Lower leg skin (tissue), 4 donors: ENCODE measurements at regions not wholly inside any gene's neighbourhood (a gene's known extent, or its start where the extent isn't known, plus 50 kb on each side); places are given as distances from the start of the nearest gene placed in this dataset.

Experiments used
- DNase-seq, 2 donors: peaks; one replicate each; pipeline ENCODE4 v3.0.0-alpha.2; 2019; ENCODE audit warnings: low spot score in 2 of 2
- H3K4me3 ChIP-seq: fragments of 200-600 bp; sonication (generic); 2 replicates; pipeline ENCODE4 v1.5.1; 2017; ENCODE audit warnings: mild to moderate bottlenecking, low read depth; ENCODE audit not compliant: poor library complexity, severe bottlenecking
- POLR2A ChIP-seq, 2 donors: fragments of 450-650 bp; IDR thresholded peaks; one replicate each; pipeline ENCODE4 v1.6.1; 2016 to 2017; ENCODE audit warnings: antibody characterized with exemption in 2 of 2, mild to moderate bottlenecking in 1 of 2, moderate library complexity in 1 of 2
- WGBS, 2 donors: methylation state at CpG; one replicate each; pipeline ENCODE4 v1.1.5; 2018; 5-methylcytosine and 5-hydroxymethylcytosine counted together
- intact Hi-C: fragments of 100-400 bp; cut with DNase I; formaldehyde crosslinking; loops from one replicate; pipeline ENCODE4 v1.15.0; 2023; ENCODE audit warnings: low total_unique reads
- TF ChIP-seq, protein P1 (sequence below), 3 donors: fragments of 450-650 bp; IDR thresholded peaks; one replicate each; pipeline ENCODE4 v1.5.1; 2016; ENCODE audit warnings: antibody characterized with exemption in 3 of 3, mild to moderate bottlenecking in 3 of 3, moderate library complexity in 2 of 3

DNA sequence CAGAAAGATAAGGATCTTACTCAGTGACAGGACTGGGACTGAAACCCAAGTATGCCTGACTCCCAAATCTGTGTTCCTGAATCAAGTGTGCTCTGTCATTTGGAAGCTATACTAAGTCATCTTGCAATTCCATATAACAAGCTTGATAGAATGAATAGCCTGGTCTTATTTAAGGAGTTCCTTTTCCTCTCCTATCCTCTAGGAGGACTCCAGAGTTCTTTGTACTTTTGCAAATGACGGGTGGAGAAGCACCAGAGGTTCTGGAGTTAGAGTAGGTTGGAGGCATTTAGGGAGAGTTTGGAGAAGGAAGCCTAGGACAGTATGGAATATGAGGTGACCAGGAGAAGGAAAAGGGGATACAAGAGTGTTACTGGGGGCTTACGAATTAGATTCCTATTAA is 92.9 kb upstream of the RCN1 start:
- intact Hi-C loops, result no loop called here
- no peak for TF ChIP-seq POLR2A (IDR thresholded peaks at IDR 0.05)
- TF ChIP-seq, protein P1, sequence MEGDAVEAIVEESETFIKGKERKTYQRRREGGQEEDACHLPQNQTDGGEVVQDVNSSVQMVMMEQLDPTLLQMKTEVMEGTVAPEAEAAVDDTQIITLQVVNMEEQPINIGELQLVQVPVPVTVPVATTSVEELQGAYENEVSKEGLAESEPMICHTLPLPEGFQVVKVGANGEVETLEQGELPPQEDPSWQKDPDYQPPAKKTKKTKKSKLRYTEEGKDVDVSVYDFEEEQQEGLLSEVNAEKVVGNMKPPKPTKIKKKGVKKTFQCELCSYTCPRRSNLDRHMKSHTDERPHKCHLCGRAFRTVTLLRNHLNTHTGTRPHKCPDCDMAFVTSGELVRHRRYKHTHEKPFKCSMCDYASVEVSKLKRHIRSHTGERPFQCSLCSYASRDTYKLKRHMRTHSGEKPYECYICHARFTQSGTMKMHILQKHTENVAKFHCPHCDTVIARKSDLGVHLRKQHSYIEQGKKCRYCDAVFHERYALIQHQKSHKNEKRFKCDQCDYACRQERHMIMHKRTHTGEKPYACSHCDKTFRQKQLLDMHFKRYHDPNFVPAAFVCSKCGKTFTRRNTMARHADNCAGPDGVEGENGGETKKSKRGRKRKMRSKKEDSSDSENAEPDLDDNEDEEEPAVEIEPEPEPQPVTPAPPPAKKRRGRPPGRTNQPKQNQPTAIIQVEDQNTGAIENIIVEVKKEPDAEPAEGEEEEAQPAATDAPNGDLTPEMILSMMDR (IDR thresholded peaks at IDR 0.05), result no peak
- no peak for DNase-seq
- no peak overlapping the region for H3K4me3 ChIP-seq
- 75 to 76% methylated on average over 2 of the region's 2 CpGs for WGBS, 2 donors

DNA sequence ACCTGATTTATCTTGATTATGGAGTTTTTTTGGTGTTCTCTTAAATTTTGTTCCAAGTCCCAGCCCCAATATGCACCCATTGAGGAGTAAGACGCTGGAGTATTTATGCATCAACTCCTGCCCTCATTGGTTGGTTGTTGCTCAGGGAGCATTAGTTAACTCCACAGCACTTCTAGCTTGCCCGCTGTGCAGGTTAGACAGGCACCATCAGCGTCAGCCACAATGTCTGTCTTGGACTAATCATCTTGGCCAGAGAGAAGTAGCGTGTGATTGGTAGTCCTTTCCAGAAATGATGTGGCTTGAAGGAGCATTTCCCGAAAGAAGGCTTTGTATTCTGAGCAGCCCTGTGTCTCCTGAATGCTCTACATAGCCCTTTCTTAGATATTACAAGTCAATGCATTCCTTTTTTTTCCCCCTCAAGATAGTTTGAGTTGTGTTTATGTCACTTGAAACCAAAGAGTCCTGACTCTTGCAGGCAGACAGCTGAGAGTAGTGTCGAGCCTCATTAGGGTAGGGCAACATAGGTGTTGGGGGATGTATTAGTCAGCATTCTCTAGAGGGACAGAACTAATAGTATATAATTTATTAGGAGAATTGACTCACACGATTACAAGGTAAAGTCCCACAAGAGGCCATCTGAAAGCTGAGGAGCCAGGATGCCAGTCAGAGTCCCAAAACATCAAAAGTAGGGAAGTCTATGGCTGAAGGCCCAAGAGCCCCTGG is 94.6 kb upstream of the RCN1 start:
- TF ChIP-seq, protein P1 (IDR thresholded peaks at IDR 0.05), result no peak
- no peak for TF ChIP-seq POLR2A (IDR thresholded peaks at IDR 0.05)
- no peak overlapping the region for H3K4me3 ChIP-seq
- intact Hi-C loops, result no loop called here
- no peak for DNase-seq
- WGBS, 2 donors, result 64 to 80% methylated on average over 7 of the region's 7 CpGs

DNA sequence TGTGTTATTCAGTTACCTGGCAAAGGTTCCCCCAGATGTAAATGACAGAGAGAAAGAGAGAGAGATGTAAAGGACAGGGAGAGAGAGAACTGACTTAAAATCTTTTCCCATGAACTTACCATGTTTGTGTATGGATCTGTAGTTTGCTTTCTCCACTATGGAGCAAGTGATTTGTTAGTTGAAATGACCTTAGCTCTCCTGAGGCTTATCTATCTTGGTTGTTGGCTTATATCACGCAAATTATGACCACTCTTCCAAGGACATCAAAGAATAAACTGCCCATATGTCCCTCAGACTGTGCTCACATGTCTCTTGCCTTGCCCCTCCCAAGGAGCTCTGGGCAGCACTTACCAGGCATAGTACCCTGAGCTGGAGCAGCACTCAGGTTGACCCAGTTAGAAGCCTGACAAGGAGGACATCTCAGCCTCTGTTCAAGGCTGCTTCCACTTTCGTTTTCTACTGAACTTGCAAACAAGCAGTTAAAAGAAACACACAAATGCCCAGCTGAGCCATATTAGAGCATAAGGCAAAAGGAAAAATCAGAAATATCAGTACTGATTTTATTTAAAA is 95.3 kb upstream of the RCN1 start:
- H3K4me3 ChIP-seq, result no peak overlapping the region
- 33 to 37% methylated on average over 2 of the region's 2 CpGs for WGBS, 2 donors
- intact Hi-C loops, result no loop called here
- TF ChIP-seq, protein P1 (IDR thresholded peaks at IDR 0.05), result no peak
- no peak for TF ChIP-seq POLR2A (IDR thresholded peaks at IDR 0.05)
- no peak for DNase-seq

DNA sequence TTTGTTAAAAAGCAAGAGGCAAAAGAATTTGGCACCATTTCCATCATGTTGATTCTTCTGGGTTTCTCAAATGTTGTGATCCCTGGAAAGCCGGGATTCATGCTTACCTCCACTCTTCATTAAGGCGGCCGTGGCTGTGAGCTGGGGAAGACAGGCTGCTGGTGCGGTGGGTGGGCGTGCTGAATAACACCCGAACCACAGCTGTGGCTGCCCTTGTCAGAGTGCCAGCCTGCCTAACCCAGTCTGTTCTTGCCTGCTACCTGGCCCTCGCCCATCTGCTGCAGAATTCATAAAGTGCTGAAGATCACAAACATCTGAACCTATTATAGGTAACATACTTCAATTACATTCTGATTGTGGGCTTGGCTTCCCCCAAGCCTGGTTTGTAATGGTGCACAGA is 95.8 kb upstream of the RCN1 start:
- no peak overlapping the region for H3K4me3 ChIP-seq
- TF ChIP-seq, protein P1 (IDR thresholded peaks at IDR 0.05), result no peak
- no peak for TF ChIP-seq POLR2A (IDR thresholded peaks at IDR 0.05)
- intact Hi-C loops, result no loop called here
- WGBS, 2 donors, result 49 to 51% methylated on average over 7 of the region's 7 CpGs
- DNase-seq, result no peak

DNA sequence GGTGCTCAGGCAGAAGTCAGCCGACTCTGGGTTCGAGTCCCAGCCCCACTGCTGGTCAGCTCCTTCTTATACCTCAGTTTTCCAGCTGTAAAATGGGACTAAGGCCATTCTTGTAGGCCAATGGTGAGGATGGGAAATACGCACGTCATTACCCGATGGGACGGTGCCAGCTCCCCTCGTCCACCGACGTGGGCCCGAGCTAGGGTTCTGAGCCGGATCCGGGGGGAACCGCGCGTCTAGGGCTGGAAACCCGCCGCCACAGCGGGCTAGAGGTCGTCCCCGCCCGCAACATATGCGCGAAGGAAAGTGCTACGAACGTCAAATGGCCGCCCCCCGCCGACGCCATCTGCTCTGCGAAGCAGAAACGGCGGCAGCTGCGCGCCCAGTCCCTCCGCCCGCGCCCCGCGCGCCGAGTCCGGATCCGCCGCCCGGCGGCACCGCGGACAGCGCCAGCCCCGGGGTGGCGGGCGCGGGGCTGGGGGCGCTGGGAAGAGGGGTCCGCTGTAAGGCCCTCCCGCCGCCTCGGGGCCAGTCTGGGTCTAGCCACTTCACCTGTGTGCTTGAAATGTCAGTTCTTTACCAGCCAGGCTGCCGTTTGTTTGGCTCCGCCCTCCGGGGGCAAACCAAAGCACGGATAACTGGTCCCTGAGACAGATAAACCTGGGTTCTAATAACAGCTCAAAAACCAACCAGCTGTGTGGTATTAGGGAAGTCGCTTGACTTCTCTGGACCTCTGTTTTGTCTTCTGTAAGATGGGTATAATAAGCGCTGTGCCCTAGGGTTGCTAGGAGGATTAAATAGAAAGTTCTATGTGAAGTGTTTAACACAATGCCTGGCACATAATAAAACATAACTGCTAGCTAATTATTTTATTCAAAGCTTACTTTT is 103.5 kb upstream of the RCN1 start:
- H3K4me3 ChIP-seq, result no peak overlapping the region
- DNase-seq, result no peak
- 23 to 29% methylated on average over 18 to 28 of the region's 64 CpGs for WGBS, 2 donors
- TF ChIP-seq, protein P1 (IDR thresholded peaks at IDR 0.05), result no peak
- no peak for TF ChIP-seq POLR2A (IDR thresholded peaks at IDR 0.05)
- intact Hi-C loops, result no loop called here
